ENCODE measurements at regions not wholly inside any gene's neighbourhood (a gene's known extent, or its start where the extent isn't known, plus 50 kb on each side); places are given as distances from the start of the nearest gene placed in this dataset.

DNA sequence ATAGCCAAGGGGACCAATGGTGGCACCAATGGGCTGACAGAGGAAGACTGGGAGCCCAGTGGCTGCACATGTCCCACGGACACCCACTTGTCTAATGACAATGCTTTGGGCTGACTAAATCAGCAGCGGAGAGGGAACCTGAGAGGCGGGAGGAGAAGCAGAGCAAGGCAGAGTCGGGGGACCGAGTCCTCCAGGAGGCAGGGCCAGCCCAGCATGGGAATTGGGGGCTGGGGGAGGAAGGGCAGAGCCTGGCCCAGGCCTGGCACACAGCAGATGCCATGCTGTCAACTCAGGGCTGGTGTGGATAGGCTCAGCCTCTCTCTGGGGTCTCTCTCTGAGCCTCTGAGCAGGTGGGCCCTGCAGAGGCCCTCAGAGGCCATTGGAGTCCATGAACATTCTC lies 78.4 kb upstream of the KLF13 start:
- no peak for DNase-seq

- DNase-seq = no peak
Observed at GRCh38 chr15:31248951-31249350, 77.7 kb upstream of the KLF13 start.

DNA sequence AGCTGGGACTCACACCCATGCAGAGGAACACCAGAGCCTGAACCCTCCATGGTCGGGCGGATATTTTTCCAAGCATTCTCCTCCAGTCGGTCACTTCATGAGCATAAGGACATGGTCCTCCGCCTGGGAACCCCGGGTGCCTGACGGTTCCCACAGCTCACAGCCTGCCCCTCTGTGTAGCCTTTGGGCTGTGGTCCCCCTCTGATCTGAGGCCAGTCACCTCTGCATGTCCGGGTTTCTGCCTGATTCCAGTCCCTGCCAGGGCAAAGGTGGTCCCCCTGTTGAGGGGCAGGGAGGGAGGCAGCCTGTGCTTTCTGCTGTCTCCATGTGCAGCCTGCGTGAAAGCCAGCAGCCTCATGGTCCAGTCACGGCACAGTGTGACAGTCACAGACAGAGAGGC lies 76.6 kb upstream of the KLF13 start:
- DNase-seq = no peak

- no peak for DNase-seq
Observed at GRCh38 chr15:31251165-31251564, 75.5 kb upstream of the KLF13 start.

DNA sequence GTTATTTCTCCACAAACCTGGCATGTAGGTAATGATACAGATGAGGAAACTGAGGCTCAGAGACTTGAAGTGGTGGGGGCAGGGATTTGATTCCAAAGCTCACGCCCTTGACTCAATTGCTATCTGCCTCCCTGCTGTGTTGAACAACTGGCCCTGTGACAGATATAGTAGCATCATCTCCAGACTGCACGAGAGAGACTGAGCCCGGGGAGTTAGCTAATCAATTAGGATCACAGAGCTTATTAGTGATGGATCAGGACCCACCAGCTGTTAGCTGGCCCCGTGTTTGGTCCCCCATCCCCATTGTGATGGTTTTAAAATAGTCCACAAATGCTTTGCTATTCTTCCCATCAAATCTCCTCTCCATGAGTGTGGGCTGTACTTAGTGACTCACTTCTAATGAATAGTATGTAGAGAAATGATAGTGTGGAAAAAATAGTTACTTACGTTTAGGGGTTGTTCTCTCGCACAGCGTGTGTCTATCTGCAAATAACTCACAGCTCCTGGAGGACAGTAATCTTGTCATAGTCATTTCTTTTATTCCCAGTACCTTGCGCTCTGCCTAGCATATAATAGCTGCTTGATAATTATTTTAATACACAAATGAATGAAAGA lies 74.4 kb upstream of the KLF13 start:
- no peak for DNase-seq

- DNase-seq = no peak
Observed at GRCh38 chr15:31254431-31255175, 72.0 kb upstream of the KLF13 start.

DNA sequence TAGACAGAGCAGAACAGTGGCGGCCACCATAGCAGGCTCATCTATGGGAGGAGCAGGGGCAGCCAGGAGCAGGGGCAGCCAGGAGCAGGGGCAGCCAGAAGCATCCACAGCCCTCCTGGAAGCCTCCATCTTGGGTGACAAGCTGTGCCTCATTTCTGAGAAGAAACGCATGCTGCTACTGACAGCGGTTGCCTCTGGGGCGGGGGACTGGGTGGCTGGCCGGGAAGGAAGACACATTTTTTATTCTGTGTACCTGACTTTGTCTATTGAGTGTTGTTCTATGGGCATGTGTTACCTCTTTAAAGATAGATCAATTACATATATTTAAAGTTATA lies 71.5 kb upstream of the KLF13 start:
- DNase-seq = no peak

DNA sequence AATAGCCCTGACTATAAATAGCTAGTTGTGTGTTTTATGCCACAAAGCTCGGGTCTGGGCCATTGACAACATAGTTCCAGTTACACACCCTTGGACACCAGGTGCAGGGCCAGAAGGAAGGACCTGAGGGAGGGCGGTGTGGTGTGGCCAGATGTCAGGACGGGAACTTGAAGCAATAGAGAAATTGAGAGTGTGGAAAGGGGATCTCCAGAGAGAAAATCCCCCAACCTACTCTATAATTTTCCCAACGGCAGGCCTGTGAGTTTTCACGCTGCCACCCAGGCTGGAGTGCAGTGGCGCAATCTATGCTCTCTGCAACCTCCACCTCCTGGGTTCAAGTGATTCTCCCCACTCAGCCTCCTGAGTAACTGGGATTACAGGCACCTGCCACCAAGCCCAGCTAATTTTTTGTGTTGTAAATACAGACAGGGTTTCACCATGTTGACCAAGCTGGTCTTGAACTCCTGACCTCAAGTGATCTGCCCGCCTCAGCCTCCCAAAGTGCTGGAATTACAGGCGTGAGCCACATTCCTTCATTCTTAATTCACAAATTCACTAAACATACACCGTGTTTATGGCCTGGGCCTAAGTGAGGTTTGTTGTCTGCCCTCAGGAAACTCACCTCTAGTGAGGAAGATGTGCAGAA lies 70.8 kb upstream of the KLF13 start:
- DNase-seq = no peak

DNA sequence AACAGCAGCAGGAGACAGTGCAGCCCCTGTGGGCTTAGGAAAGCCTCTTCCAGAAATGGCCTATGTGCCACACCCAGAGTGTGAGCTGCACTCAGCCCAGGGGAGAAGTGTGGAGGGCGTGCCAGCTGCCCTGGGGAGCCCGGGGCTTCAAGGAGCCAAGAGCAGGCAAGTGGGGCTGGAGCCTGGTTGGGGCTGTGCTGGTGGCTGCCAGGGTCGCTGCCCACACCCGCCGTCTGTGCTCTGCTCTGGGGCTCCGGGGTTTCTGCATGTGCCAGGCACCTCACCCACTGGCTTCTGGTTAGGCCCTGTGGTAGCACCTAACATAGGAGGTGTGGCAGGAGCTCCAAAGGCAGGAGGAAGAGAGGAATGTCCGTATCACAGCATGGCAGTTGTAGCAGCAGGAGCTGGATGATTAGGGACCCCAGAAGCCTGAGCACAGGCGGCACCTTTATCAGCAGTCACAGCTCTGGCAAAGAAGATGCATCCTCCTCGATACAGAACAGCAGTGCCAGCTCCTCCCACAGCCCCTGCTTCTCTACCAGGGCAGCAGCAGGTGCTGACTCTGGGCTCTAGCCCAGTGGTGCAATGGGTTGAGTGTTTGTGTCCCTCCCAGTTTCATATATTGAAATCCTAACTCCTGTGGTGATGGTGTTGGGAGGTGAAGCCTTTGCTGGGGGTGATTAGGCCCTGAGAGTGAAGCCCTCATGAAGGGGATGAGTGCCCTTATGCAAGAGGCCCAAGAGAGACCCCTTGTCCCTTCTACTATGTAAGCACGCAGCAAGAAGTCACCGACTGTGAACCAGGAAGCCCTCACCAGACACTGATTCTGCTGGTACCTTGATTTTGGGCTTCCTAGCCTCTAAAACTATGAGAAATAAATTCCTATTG lies 70.0 kb upstream of the KLF13 start:
- DNase-seq = no peak

DNA sequence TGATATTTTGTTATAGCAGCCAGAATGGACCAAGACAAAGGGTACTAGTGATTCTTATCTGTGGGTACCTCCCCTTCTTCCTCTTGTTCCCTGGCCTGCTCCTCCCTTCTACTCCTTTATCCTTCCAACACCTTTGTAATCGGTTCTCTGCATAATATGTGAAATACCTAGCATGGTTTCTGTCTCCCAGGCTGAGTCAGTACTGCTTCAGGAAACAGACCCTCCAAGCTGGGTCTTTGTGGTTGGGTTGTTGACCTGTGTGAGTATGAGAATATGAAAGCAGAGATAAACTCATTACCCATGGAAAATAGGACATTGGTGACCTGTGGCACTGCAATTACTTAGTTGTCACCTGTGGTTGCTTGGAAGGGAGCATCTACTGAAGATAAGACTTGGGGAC lies 69.3 kb upstream of the KLF13 start:
- no peak for DNase-seq

GRCh38 chr15:31258260-31258659 lies 68.4 kb upstream of the KLF13 start:
- DNase-seq = no peak

- DNase-seq = no peak
Observed at GRCh38 chr15:31259562-31260252, 66.9 kb upstream of the KLF13 start.

- no peak for DNase-seq
Observed at GRCh38 chr15:31260646-31261265, 65.9 kb upstream of the KLF13 start.

GRCh38 chr15:31261266-31262142 lies 65.1 kb upstream of the KLF13 start:
- DNase-seq = no peak

- no peak for DNase-seq
Observed at GRCh38 chr15:31262143-31262530, 64.5 kb upstream of the KLF13 start.

DNA sequence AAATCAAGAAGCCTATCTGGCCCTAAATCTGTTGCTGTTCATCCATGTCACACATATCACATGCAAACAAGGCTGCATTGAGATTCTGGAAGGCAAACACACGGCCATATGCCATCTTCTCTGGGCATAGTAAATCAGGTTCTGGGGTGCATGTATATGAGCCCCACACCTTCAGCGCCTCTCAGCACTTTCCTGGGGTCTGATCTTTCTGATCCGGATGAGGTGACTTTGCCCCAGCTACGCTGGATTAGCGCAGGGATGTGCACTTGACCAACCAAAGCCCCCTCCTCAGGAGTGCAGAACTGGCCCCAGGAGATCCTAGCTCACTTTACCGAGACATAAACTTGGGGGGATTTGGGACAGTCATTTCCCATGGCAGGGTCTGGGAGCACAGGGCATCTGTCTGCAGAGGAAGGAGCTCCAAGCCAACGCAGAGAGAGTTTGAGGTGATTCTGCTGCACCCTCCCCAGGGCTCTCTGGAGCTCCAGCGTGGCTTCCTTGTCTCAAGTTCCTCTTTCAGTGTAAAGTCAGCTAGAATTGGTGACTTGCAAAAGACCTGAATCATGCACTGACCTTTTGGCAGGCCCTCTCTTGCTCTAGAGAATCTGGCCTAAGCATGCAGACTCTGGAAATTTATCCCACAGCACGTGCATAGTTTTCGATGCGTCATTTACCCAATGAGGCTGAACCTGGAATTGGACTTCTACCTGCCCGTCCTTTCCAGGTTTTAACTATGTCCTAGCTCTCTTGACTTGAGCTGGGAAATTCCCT lies 63.5 kb upstream of the KLF13 start:
- no peak for DNase-seq

DNA sequence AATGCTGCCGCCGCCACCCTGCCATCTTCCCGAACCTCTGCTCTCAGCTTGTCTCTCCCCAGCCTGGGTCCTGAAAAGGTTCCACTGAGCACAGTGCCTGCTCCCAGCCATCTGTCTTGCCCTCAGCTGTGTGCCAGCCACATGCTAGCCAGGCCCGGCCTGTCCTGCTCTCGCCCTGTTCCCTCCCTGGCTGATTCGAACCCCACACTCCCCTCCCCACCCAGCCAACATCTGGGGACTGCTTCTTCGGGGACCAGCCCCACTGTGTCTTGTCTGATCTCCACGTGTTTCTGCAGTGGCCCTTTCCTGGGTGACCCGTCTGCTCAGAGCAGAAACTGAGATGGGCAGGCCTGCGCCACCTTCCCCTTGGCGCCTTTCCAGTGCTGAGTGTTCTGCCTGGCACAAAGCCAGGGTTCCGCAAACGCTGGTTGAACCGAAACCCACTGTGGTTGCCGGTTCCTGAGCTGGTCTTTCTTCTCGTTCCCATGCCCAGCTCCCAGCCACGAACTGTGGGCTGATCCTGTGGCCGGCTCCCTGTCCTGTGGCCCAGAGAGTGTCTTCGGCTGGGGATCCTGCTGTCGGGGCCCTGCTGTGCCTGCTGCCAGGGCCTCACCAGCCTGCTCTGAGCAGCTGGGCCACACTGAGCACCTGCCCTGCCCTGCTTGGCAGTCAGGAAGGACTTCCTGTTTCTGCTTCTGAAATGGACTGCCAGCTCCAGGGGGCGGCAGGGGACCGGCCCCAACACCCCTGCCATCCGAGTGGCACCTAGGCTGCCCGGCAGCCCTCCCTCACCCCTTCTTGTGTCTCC lies 62.7 kb upstream of the KLF13 start:
- no peak for DNase-seq

GRCh38 chr15:31264559-31265089 lies 62.0 kb upstream of the KLF13 start:
- no peak for DNase-seq

GRCh38 chr15:31265090-31265870 lies 61.4 kb upstream of the KLF13 start:
- DNase-seq = no peak

Data from amniotic stem cell (primary cell).